Transverse colon (tissue), 4 donors: ENCODE measurements at regions not wholly inside any gene's neighbourhood (a gene's known extent, or its start where the extent isn't known, plus 50 kb on each side); places are given as distances from the start of the nearest gene placed in this dataset.

ENCODE experiments used
- POLR2A ChIP-seq: fragments of 450-650 bp; IDR thresholded peaks from one replicate; pipeline ENCODE4 v1.6.1; 2016; ENCODE audit warnings: antibody characterized with exemption, mild to moderate bottlenecking, moderate library complexity
- POLR2AphosphoS5 ChIP-seq, 3 donors: sonication (generic); formaldehyde crosslinking; IDR thresholded peaks; one replicate each; pipeline ENCODE4 v1.6.1; 2016; ENCODE audit warnings: antibody characterized with exemption in 3 of 3
- TF ChIP-seq, protein P1 (sequence below), 5 experiments: fragments of 200-600 bp in 3 of 5; fragments of 450-650 bp in 2 of 5; sonication (generic) in 3 of 5; IDR thresholded peaks; 1 replicate in 2 of 5; 2 replicates in 3 of 5; pipeline ENCODE4 v1.5.1; 2016 to 2017; ENCODE audit warnings: antibody characterized with exemption in 5 of 5, inconsistent platforms in 3 of 5, mild to moderate bottlenecking in 2 of 5, moderate library complexity in 1 of 5

GRCh38 chr10:128222332-128222849, 96.2 kb upstream of the MKI67 start:
- TF ChIP-seq POLR2A (no peak), POLR2AphosphoS5 (IDR thresholded peaks at IDR 0.05) (no peak)
- TF ChIP-seq, protein P1, sequence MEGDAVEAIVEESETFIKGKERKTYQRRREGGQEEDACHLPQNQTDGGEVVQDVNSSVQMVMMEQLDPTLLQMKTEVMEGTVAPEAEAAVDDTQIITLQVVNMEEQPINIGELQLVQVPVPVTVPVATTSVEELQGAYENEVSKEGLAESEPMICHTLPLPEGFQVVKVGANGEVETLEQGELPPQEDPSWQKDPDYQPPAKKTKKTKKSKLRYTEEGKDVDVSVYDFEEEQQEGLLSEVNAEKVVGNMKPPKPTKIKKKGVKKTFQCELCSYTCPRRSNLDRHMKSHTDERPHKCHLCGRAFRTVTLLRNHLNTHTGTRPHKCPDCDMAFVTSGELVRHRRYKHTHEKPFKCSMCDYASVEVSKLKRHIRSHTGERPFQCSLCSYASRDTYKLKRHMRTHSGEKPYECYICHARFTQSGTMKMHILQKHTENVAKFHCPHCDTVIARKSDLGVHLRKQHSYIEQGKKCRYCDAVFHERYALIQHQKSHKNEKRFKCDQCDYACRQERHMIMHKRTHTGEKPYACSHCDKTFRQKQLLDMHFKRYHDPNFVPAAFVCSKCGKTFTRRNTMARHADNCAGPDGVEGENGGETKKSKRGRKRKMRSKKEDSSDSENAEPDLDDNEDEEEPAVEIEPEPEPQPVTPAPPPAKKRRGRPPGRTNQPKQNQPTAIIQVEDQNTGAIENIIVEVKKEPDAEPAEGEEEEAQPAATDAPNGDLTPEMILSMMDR (IDR thresholded peaks at IDR 0.05): no peak
